GM12878 (cell line): ENCODE measurements at regions not wholly inside any gene's neighbourhood (a gene's known extent, or its start where the extent isn't known, plus 50 kb on each side); places are given as distances from the start of the nearest gene placed in this dataset.

Source experiments
- ATAC-seq: fragments of 200-7000 bp; cut with Tn5 transposase; 3 replicates; pipeline ENCODE4 v1.9.1; 2020; ENCODE audit warnings: mild to moderate bottlenecking, moderate library complexity
- BruUV-seq: library from RNA; stranded (reverse); fragments of 400-500 nt; replicated peaks from 2 replicates; lab custom pipeline; 2021; lab: Mats Ljungman, UMichigan
- CTCF ChIA-PET: fragments of 300-600 bp; sonication (Branson Sonifier 250); formaldehyde crosslinking; extraction: SDS; loops from one replicate; lab custom pipeline; 2021; ENCODE audit warnings: inconsistent platforms; lab: Yijun Ruan, JAX
- POLR2A ChIA-PET: fragments of 350-600 bp; formaldehyde crosslinking; extraction: SDS; loops from one replicate; lab custom pipeline; 2021; ENCODE audit warnings: inconsistent platforms; lab: Charles Lee
- RAD21 ChIA-PET: fragments of 300-600 bp; sonication (Branson Sonifier 250); formaldehyde crosslinking; loops from one replicate; lab custom pipeline; 2023; ENCODE audit warnings: antibody characterized with exemption; ENCODE audit not compliant: unreplicated experiment; lab: Charles Lee
- SMC1A ChIA-PET: fragments of 300-600 bp; sonication (Branson Sonifier 250); formaldehyde crosslinking; loops from one replicate; lab custom pipeline; 2023; ENCODE audit not compliant: unreplicated experiment, uncharacterized antibody; lab: Charles Lee
- DNase-seq: peaks from one replicate; pipeline ENCODE4 v3.0.0-alpha.2; 2011; ENCODE audit warnings: low read depth, low spot score
- FAIRE-seq: peaks from 3 replicates; lab custom pipeline; 2011; peaks lifted over from hg19 to GRCh38; lab: Jason Lieb, UNC
- H2AFZ ChIP-seq: 2 replicates; pipeline ENCODE4 v1.6.0; 2011; ENCODE audit warnings: low read depth, low read length, control low read depth; ENCODE audit not compliant: control insufficient read depth
- H3K27ac ChIP-seq: 2 replicates; pipeline ENCODE4 v1.5.1; 2011; ENCODE audit warnings: control low read depth; ENCODE audit not compliant: control insufficient read depth, insufficient read depth
- H3K27me3 ChIP-seq, 2 experiments: replicated peaks in 1 of 2; 2 replicates each; pipeline versions ENCODE4 v1.6.0 to v1.6.1; 2011; ENCODE audit warnings: low read length in 1 of 2; ENCODE audit not compliant: control insufficient read depth in 2 of 2, insufficient read depth in 2 of 2
- H3K36me3 ChIP-seq, 2 experiments: 2 replicates each; pipeline ENCODE4 v1.5.1; 2011; ENCODE audit warnings: low read length in 1 of 2; ENCODE audit not compliant: control insufficient read depth in 2 of 2, insufficient read depth in 2 of 2
- H3K4me1 ChIP-seq: 2 replicates; pipeline ENCODE4 v1.6.1; 2011; ENCODE audit warnings: mild to moderate bottlenecking, low read length, moderate library complexity, mixed read lengths; ENCODE audit not compliant: control insufficient read depth, insufficient read depth
- H3K4me2 ChIP-seq: 2 replicates; pipeline ENCODE4 v1.6.0; 2011; ENCODE audit warnings: control low read depth; ENCODE audit not compliant: control insufficient read depth, insufficient read depth
- H3K4me3 ChIP-seq: fragments of 200-600 bp; sonication (generic); 2 replicates; pipeline ENCODE4 v1.5.1; 2016
- H3K79me2 ChIP-seq: 2 replicates; pipeline ENCODE4 v1.6.0; 2011; ENCODE audit warnings: low read length; ENCODE audit not compliant: control insufficient read depth, insufficient read depth
- H3K9ac ChIP-seq: 2 replicates; pipeline ENCODE4 v1.8.0; 2011; ENCODE audit warnings: low read length, control low read depth, mixed read lengths; ENCODE audit not compliant: control insufficient read depth, insufficient read depth
- H3K9me3 ChIP-seq: replicated peaks from 3 replicates; pipeline ENCODE4 v1.5.1; 2011; ENCODE audit warnings: mild to moderate bottlenecking, low read length; ENCODE audit not compliant: control insufficient read depth, insufficient read depth
- H4K20me1 ChIP-seq: 2 replicates; pipeline ENCODE4 v1.6.0; 2011; ENCODE audit not compliant: control insufficient read depth, insufficient read depth
- CUX1 ChIP-seq: IDR thresholded peaks from 2 replicates; pipeline ENCODE4 v1.6.1; 2012; ENCODE audit warnings: improper control_type of control experiment, low read depth, low read length; ENCODE audit not compliant: insufficient replicate concordance
- EP300 ChIP-seq, 2 experiments: fragments of 150-350 bp in 1 of 2; IDR thresholded peaks; 2 replicates each; pipeline ENCODE4 v1.6.1; 2011 to 2012; ENCODE audit warnings: low read depth in 2 of 2, low read length in 2 of 2, borderline replicate concordance in 1 of 2, improper control_type of control experiment in 1 of 2, inconsistent platforms in 1 of 2; ENCODE audit not compliant: control insufficient read depth in 1 of 2
- ETV6 ChIP-seq, 2 experiments: fragments of 450-650 bp in 1 of 2; IDR thresholded peaks in 1 of 2; conservative IDR thresholded peaks in 1 of 2; 2 replicates each; pipeline ENCODE4 v1.6.1; 2014; ENCODE audit warnings: antibody characterized with exemption in 1 of 2, borderline replicate concordance in 1 of 2, low read depth in 1 of 2, mild to moderate bottlenecking in 1 of 2, moderate library complexity in 1 of 2
- GATAD2B ChIP-seq: fragments of 450-650 bp; conservative IDR thresholded peaks from 2 replicates; pipeline ENCODE4 v1.6.1; 2017; ENCODE audit warnings: low read depth, mild to moderate bottlenecking, moderate library complexity
- HDAC2 ChIP-seq: fragments of 200-600 bp; sonication (generic); IDR thresholded peaks from 2 replicates; pipeline ENCODE4 v1.6.1; 2017
- KAT2A ChIP-seq: conservative IDR thresholded peaks from 2 replicates; pipeline ENCODE4 v1.6.1; 2011; ENCODE audit warnings: low read depth, low read length; ENCODE audit not compliant: control insufficient read depth
- KDM1A ChIP-seq: fragments of 200-600 bp; sonication (generic); IDR thresholded peaks from 2 replicates; pipeline ENCODE4 v1.6.1; 2016; ENCODE audit warnings: borderline replicate concordance
- NFYB ChIP-seq: IDR thresholded peaks from 2 replicates; pipeline ENCODE4 v1.6.1; 2011; ENCODE audit warnings: low read depth, mild to moderate bottlenecking, low read length, improper control_type of control experiment, moderate library complexity; ENCODE audit not compliant: insufficient read depth
- PAX8 ChIP-seq: fragments of 450-650 bp; IDR thresholded peaks from 2 replicates; pipeline ENCODE4 v1.6.1; 2017; ENCODE audit warnings: mild to moderate bottlenecking, moderate library complexity
- POU2F2 ChIP-seq: IDR thresholded peaks from 3 replicates; pipeline ENCODE4 v1.6.1; 2011; ENCODE audit warnings: low read depth, mild to moderate bottlenecking, low read length, borderline replicate concordance
- SUPT20H ChIP-seq: IDR thresholded peaks from 2 replicates; pipeline ENCODE4 v1.6.1; 2011; ENCODE audit warnings: low read depth, mild to moderate bottlenecking, low read length, moderate library complexity, borderline replicate concordance; ENCODE audit not compliant: control insufficient read depth
- SUZ12 ChIP-seq: fragments of 200-600 bp; sonication (generic); IDR thresholded peaks from one replicate; pipeline ENCODE4 v1.6.1; 2018; ENCODE audit warnings: antibody characterized with exemption, mild to moderate bottlenecking; ENCODE audit not compliant: unreplicated experiment
- TCF7 ChIP-seq: IDR thresholded peaks from 2 replicates; pipeline ENCODE4 v1.6.1; 2014; ENCODE audit warnings: antibody characterized with exemption, borderline replicate concordance
- ZNF622 ChIP-seq: fragments of 450-650 bp; IDR thresholded peaks from 2 replicates; pipeline ENCODE4 v1.6.1; 2017; ENCODE audit warnings: mild to moderate bottlenecking, inconsistent platforms
- WGBS: methylation state at CpG from one replicate; pipeline ENCODE4 v1.1.6; 2016; ENCODE audit warnings: low lambda C conversion rate; ENCODE audit not compliant: insufficient replicate concordance, insufficient coverage; ENCODE audit errors: missing lambda C conversion rate; 5-methylcytosine and 5-hydroxymethylcytosine counted together
- in situ Hi-C: fragments of 300-500 bp; cut with MboI; formaldehyde crosslinking; loops from 9 replicates; pipeline ENCODE4 v1.14.3; 2018; ENCODE audit warnings: mixed read lengths
- intact Hi-C: fragments of 100-400 bp; cut with micrococcal nuclease; formaldehyde crosslinking; loops from one replicate; pipeline ENCODE4 v1.14.2; 2022; ENCODE audit not compliant: unreplicated experiment

GRCh38 chr10:106341356-106341755, 823.1 kb downstream of the SORCS1 start:
- RAD21 ChIA-PET: no interaction called here
- Histone ChIP-seq H3K4me3 (no peak overlapping the region), H3K4me2 (no peak overlapping the region), H3K36me3 (no peaks in the 10 kb centered on the region), H3K27ac (no peak overlapping the region), H3K9ac (no peak overlapping the region), H3K9me3 (no peaks in the 10 kb centered on the region), H4K20me1 (no peaks in the 10 kb centered on the region), H2AFZ (no peak overlapping the region), H3K4me1 (no peaks in the 10 kb centered on the region), H3K79me2 (no peaks in the 10 kb centered on the region), H3K27me3 (no peaks in the 10 kb centered on the region)
- BruUV-seq: no TSS peak
- POLR2A ChIA-PET: no interaction called here
- CTCF ChIA-PET: interaction anchor here (2.5 kb wide), 1 partner anchor 14 kb away, joined by 6 read pairs; no protein-coding TSS in a partner anchor
- ATAC-seq (no peak), FAIRE-seq (no peak), DNase-seq (no peak)
- SMC1A ChIA-PET: interaction anchor here (0.7 to 1.1 kb wide), 2 partner anchors 14 to 1642 kb away, joined by 3 read pairs; no protein-coding TSS in a partner anchor
- intact Hi-C loops (no loop called here), in situ Hi-C loops (no loop called here)
- TF ChIP-seq KAT2A (no peak), SUZ12 (no peak), KDM1A (no peak), CUX1 (no peak), TCF7 (no peak), SUPT20H (no peak), EP300 (IDR thresholded peaks at IDR 0.05; ENCODE audit: borderline replicate concordance in 1 of 2, control insufficient read depth in 1 of 2, low read depth in 2 of 2, low read length in 2 of 2) (no peak), ETV6 (conservative IDR thresholded peaks at IDR 0.05 in 1 of 2, IDR thresholded peaks at IDR 0.05 in 1 of 2; ENCODE audit: borderline replicate concordance in 1 of 2, low read depth in 1 of 2) (no peak), PAX8 (no peak), GATAD2B (no peak), HDAC2 (no peak), POU2F2 (no peak), NFYB (no peak), ZNF622 (no peak)
- 28% methylated on average over 3 of the region's 3 CpGs for WGBS
